Right atrium auricular region (tissue), 2 donors: ENCODE measurements at regions not wholly inside any gene's neighbourhood (a gene's known extent, or its start where the extent isn't known, plus 50 kb on each side); places are given as distances from the start of the nearest gene placed in this dataset.

Experiments
- DNase-seq: peaks from one replicate; pipeline ENCODE4 v3.0.0-alpha.2; 2019; ENCODE audit warnings: low spot score
- H3K27ac ChIP-seq, 2 donors: fragments of 200-600 bp; sonication (generic); 1 replicate in 1 of 2; 2 replicates in 1 of 2; pipeline ENCODE4 v1.5.1; 2016 to 2019
- H3K27me3 ChIP-seq, 2 donors: fragments of 200-600 bp; sonication (generic); one replicate each; pipeline versions ENCODE4 v1.5.1 to v1.6.0; 2017 to 2019
- H3K36me3 ChIP-seq: fragments of 200-600 bp; sonication (generic); one replicate; pipeline ENCODE4 v1.5.1; 2016
- H3K4me1 ChIP-seq, 2 donors: fragments of 200-600 bp; sonication (generic); one replicate each; pipeline versions ENCODE4 v1.5.1 to v1.6.0; 2017 to 2019
- H3K4me3 ChIP-seq, 2 donors: fragments of 200-600 bp; sonication (generic); 1 replicate in 1 of 2; 2 replicates in 1 of 2; pipeline ENCODE4 v1.5.1; 2017 to 2019; ENCODE audit warnings: mild to moderate bottlenecking in 1 of 2, moderate library complexity in 1 of 2
- H3K9me3 ChIP-seq, 2 donors: fragments of 200-600 bp; sonication (generic); one replicate each; pipeline ENCODE4 v1.5.1; 2019
- CTCF ChIP-seq, 2 donors: fragments of 200-600 bp; sonication (generic); IDR thresholded peaks; one replicate each; pipeline ENCODE4 v1.5.1; 2019; ENCODE audit warnings: antibody characterized with exemption in 2 of 2

- Histone ChIP-seq H3K36me3 (no peaks in the 10 kb centered on the region), H3K27me3 (no peaks in the 10 kb centered on the region), H3K27ac (no peak overlapping the region), H3K4me3 (no peak overlapping the region), H3K9me3 (peaks cover 0 to 8% of the 10 kb centered on the region in 2 donors), H3K4me1 (no peaks in the 10 kb centered on the region)
- TF ChIP-seq CTCF (IDR thresholded peaks at IDR 0.05), result no peak
- DNase-seq, result no peak
These were observed 159.5 kb upstream of the SPEF2 start for GRCh38 chr5:35457912-35458823.

GRCh38 chr5:35456506-35456905, 161.2 kb upstream of the SPEF2 start:
- Histone ChIP-seq H3K27me3 (no peaks in the 10 kb centered on the region), H3K4me1 (no peaks in the 10 kb centered on the region), H3K9me3 (peaks cover 0 to 12% of the 10 kb centered on the region in 2 donors), H3K36me3 (no peaks in the 10 kb centered on the region), H3K4me3 (no peak overlapping the region), H3K27ac (no peak overlapping the region)
- no peak for TF ChIP-seq CTCF (IDR thresholded peaks at IDR 0.05)
- DNase-seq, result no peak

GRCh38 chr5:35454011-35454525, 163.6 kb upstream of the SPEF2 start:
- no peak for DNase-seq
- peaks cover 4 to 33% of the 10 kb centered on the region in 2 donors for H3K9me3 ChIP-seq
- H3K36me3 ChIP-seq, result no peaks in the 10 kb centered on the region
- no peaks in the 10 kb centered on the region for H3K4me1 ChIP-seq
- TF ChIP-seq CTCF (IDR thresholded peaks at IDR 0.05), result no peak
- no peak overlapping the region for H3K4me3 ChIP-seq
- no peak overlapping the region for H3K27ac ChIP-seq
- no peaks in the 10 kb centered on the region for H3K27me3 ChIP-seq

GRCh38 chr5:35443803-35444595, 173.7 kb upstream of the SPEF2 start:
- no peak for DNase-seq
- no peak overlapping the region for H3K27ac ChIP-seq

More at GRCh38 chr5:35443803-35444595, 173.7 kb upstream of the SPEF2 start:
- no peaks in the 10 kb centered on the region for H3K27me3 ChIP-seq
- no peak overlapping the region for H3K4me3 ChIP-seq
- TF ChIP-seq CTCF (IDR thresholded peaks at IDR 0.05), result no peak
- no peaks in the 10 kb centered on the region for H3K36me3 ChIP-seq
- peaks cover 0 to 10% of the 10 kb centered on the region in 2 donors for H3K9me3 ChIP-seq
- no peaks in the 10 kb centered on the region for H3K4me1 ChIP-seq
